ENCODE measurements at regions not wholly inside any gene's neighbourhood (a gene's known extent, or its start where the extent isn't known, plus 50 kb on each side); places are given as distances from the start of the nearest gene placed in this dataset.

DNA sequence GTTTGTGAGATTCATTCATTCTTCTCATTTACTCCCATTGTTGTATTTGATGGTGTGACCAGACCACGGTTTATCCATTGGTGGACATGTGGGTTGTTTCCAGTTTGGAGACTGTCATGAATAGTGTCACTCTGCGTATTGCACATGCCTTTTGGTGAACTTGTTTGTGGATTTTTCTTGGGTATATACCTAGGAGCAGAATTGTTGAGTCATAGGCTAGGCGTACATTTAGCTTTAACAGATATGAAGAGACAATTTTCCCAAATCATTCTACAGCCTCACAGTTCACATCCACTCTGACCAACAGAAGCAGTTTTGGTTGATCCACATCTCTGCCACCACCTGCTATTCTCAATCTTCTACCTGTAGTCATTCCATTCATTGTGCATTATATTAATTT lies 66.0 kb upstream of the FAM20C start:
- no peaks in the 10 kb centered on the region for H3K9me3 ChIP-seq (ENCODE audit: control insufficient read depth, low read length)
- H3K4me3 ChIP-seq (ENCODE audit: low read length): no peak overlapping the region
- WGBS: 96% methylated on average over 3 of the region's 3 CpGs
- no peaks in the 10 kb centered on the region for H3K27me3 ChIP-seq (ENCODE audit: control insufficient read depth, insufficient read depth)
- intact Hi-C loops (cut with DNase I): no loop called here
- peaks cover under 1% of the 10 kb centered on the region for H3K4me1 ChIP-seq (ENCODE audit: control insufficient read depth, insufficient read depth, low read length)
- no peak for ATAC-seq
- H3K27ac ChIP-seq (ENCODE audit: low read length): no peak overlapping the region
- no peak for DNase-seq

GRCh38 chr7:127064-127598 lies 65.2 kb upstream of the FAM20C start:
- H3K4me1 ChIP-seq (ENCODE audit: control insufficient read depth, insufficient read depth, low read length): peaks cover 4% of the 10 kb centered on the region
- no peak for ATAC-seq
- no peaks in the 10 kb centered on the region for H3K9me3 ChIP-seq (ENCODE audit: control insufficient read depth, low read length)
- no peak for DNase-seq
- no peaks in the 10 kb centered on the region for H3K27me3 ChIP-seq (ENCODE audit: control insufficient read depth, insufficient read depth)
- no peak overlapping the region for H3K4me3 ChIP-seq (ENCODE audit: low read length)
- no peak overlapping the region for H3K27ac ChIP-seq (ENCODE audit: low read length)
- intact Hi-C loops (cut with DNase I): no loop called here
- WGBS: 86% methylated on average over 14 of the region's 14 CpGs

GRCh38 chr7:128171-129080 lies 63.9 kb upstream of the FAM20C start:
- DNase-seq (no peak), ATAC-seq (no peak)
- intact Hi-C loops (cut with DNase I): no loop called here
- Histone ChIP-seq H3K4me1 (ENCODE audit: control insufficient read depth, insufficient read depth, low read length) (peaks cover 4% of the 10 kb centered on the region), H3K27me3 (ENCODE audit: control insufficient read depth, insufficient read depth) (no peaks in the 10 kb centered on the region), H3K4me3 (ENCODE audit: low read length) (no peak overlapping the region), H3K27ac (ENCODE audit: low read length) (no peak overlapping the region), H3K9me3 (ENCODE audit: control insufficient read depth, low read length) (no peaks in the 10 kb centered on the region)
- WGBS: 76% methylated on average over 23 of the region's 23 CpGs

- Histone ChIP-seq H3K4me1 (ENCODE audit: control insufficient read depth, insufficient read depth, low read length) (peaks cover 4% of the 10 kb centered on the region), H3K27me3 (ENCODE audit: control insufficient read depth, insufficient read depth) (no peaks in the 10 kb centered on the region), H3K4me3 (ENCODE audit: low read length) (no peak overlapping the region), H3K9me3 (ENCODE audit: control insufficient read depth, low read length) (no peaks in the 10 kb centered on the region), H3K27ac (ENCODE audit: low read length) (peak overlapping the region; percentile 43)
- ATAC-seq: peak; percentile 59 to 78
- peak; percentile 65 to 85 (median 81) for DNase-seq
- 45% methylated on average over 22 of the region's 22 CpGs for WGBS
- intact Hi-C loops (cut with DNase I): no loop called here
Observed at GRCh38 chr7:129366-130221, 62.8 kb upstream of the FAM20C start.

DNA sequence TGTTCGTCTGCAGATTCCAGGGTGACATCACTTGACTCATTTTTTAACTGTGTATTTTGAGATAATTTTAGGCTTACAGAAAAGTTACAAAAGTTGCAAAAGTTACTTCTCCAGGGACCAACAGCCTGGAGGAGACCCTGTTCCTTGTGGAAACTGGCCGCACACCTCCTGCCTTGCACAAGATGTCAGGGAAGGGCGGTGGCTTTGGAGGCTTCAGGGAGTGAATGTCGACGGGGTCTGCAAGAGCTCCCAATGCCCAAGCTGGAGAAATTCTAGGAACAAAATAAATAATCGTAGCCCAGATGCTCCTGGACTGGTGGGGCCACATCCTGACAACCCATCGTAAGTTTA lies 62.2 kb upstream of the FAM20C start:
- H3K27ac ChIP-seq (ENCODE audit: low read length): no peak overlapping the region

GRCh38 chr7:130875-131780 lies 61.2 kb upstream of the FAM20C start:
- Histone ChIP-seq H3K4me1 (ENCODE audit: control insufficient read depth, insufficient read depth, low read length) (peaks cover 4% of the 10 kb centered on the region), H3K27me3 (ENCODE audit: control insufficient read depth, insufficient read depth) (no peaks in the 10 kb centered on the region), H3K9me3 (ENCODE audit: control insufficient read depth, low read length) (no peaks in the 10 kb centered on the region), H3K4me3 (ENCODE audit: low read length) (no peak overlapping the region), H3K27ac (ENCODE audit: low read length) (no peak overlapping the region)
- 77% methylated on average over 19 of the region's 19 CpGs for WGBS
- ATAC-seq (peak; percentile 6 to 22), DNase-seq (peak in 1 of 3 donors; percentile 55)
- intact Hi-C loops (cut with DNase I): no loop called here

More for the DNA sequence above, 62.2 kb upstream of the FAM20C start:
- DNase-seq: peak; percentile 70 to 81 (median 80)
- Histone ChIP-seq H3K4me1 (ENCODE audit: control insufficient read depth, insufficient read depth, low read length) (peaks cover 4% of the 10 kb centered on the region), H3K4me3 (ENCODE audit: low read length) (no peak overlapping the region), H3K27me3 (ENCODE audit: control insufficient read depth, insufficient read depth) (no peaks in the 10 kb centered on the region), H3K9me3 (ENCODE audit: control insufficient read depth, low read length) (no peaks in the 10 kb centered on the region)
- 48% methylated on average over 7 of the region's 7 CpGs for WGBS
- peak; percentile 75 to 78 for ATAC-seq
- intact Hi-C loops (cut with DNase I): no loop called here

DNA sequence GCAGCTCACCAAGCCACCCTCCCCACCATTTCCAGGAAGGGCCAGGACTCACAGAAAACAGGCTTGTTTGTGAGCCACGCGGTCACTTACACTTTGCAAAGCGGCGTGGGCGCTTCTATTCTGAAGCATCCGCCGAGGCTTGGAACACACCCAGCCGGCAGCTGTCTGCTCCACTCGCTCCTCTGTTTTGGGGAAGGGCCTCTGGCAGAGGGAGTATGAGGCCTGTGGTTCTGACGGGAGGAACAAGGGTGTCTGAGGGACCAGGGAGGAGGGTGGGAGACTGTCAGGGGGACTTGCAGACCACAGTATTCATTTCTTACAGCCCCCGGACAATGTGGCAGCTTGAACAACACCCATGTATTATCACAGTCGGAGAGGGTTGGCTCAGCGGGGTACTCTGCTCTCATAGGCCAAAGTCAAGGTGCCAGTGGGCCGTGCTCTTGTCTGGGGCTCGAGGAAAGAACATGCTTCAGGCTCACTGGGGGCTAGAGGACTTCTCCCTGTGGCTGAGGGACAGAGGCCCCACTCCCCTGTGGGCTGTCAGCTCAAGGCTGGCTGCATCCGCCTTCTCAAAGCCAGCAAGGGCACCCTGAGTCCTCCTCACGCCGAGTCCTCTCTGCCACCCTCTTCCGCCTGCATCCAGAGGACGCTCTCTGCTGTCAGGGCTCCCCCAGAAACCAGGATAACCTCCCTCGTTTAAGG lies 60.4 kb upstream of the FAM20C start:
- no peak overlapping the region for H3K27ac ChIP-seq (ENCODE audit: low read length)
- H3K9me3 ChIP-seq (ENCODE audit: control insufficient read depth, low read length): no peaks in the 10 kb centered on the region
- DNase-seq (peak; percentile 67 to 90 (median 89)), ATAC-seq (peak; percentile 28 to 53)
- H3K4me1 ChIP-seq (ENCODE audit: control insufficient read depth, insufficient read depth, low read length): peaks cover 4% of the 10 kb centered on the region
- no peak overlapping the region for H3K4me3 ChIP-seq (ENCODE audit: low read length)
- 59% methylated on average over 21 of the region's 21 CpGs for WGBS
- H3K27me3 ChIP-seq (ENCODE audit: control insufficient read depth, insufficient read depth): no peaks in the 10 kb centered on the region
- intact Hi-C loops (cut with DNase I): no loop called here

DNA sequence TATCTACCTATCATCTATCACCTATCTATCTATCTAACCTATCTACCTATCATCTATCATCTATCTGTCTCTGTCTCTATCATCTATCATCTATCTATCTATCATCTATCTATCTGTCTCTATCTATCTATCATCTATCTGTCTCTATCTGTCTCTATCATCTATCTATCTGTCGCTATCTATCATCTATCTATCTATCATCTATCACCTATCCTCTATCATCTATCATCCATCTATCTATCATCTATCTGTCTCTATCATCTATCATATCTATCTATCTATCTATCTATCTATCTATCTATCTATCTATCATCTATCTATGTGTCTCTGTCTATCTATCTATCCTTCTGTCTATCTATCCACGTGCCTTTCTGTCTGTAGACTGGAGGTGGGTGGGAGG lies 59.5 kb upstream of the FAM20C start:
- H3K27me3 ChIP-seq (ENCODE audit: control insufficient read depth, insufficient read depth): no peaks in the 10 kb centered on the region
- H3K4me1 ChIP-seq (ENCODE audit: control insufficient read depth, insufficient read depth, low read length): peaks cover 4% of the 10 kb centered on the region
- DNase-seq (no peak), ATAC-seq (no peak)
- WGBS: 72% methylated on average over 2 of the region's 2 CpGs
- intact Hi-C loops (cut with DNase I): no loop called here
- H3K27ac ChIP-seq (ENCODE audit: low read length): no peak overlapping the region
- H3K9me3 ChIP-seq (ENCODE audit: control insufficient read depth, low read length): no peaks in the 10 kb centered on the region
- H3K4me3 ChIP-seq (ENCODE audit: low read length): no peak overlapping the region

GRCh38 chr7:133470-133869 lies 58.9 kb upstream of the FAM20C start:
- H3K4me3 ChIP-seq (ENCODE audit: low read length): no peak overlapping the region
- intact Hi-C loops (cut with DNase I): no loop called here
- ATAC-seq (no peak), DNase-seq (peak in 1 of 3 donors; percentile 45)
- H3K9me3 ChIP-seq (ENCODE audit: control insufficient read depth, low read length): no peaks in the 10 kb centered on the region
- H3K27ac ChIP-seq (ENCODE audit: low read length): no peak overlapping the region
- H3K27me3 ChIP-seq (ENCODE audit: control insufficient read depth, insufficient read depth): no peaks in the 10 kb centered on the region
- WGBS: 61% methylated on average over 11 of the region's 11 CpGs
- H3K4me1 ChIP-seq (ENCODE audit: control insufficient read depth, insufficient read depth, low read length): peaks cover 4% of the 10 kb centered on the region

DNA sequence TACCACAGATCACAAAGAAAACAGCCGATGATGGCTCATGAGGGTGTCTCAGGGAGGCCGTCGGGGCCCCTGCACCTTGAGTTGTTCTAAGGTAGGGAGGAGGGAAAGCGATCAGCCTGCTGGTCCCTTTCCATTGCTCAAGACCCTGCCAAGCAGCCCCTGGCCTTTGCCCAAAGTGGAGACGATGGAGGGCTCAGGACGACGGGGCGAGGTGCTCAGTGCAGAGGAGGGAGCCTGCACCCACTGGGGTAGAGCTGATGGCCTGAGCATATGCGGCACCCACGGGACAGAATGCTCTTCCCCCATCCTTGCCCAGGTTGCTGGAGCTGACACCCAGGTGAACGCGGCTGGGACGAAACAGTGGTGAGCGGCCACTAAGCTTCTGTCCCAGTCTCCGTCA lies 58.3 kb upstream of the FAM20C start:
- Histone ChIP-seq H3K9me3 (ENCODE audit: control insufficient read depth, low read length) (no peaks in the 10 kb centered on the region), H3K4me1 (ENCODE audit: control insufficient read depth, insufficient read depth, low read length) (peaks cover 4% of the 10 kb centered on the region), H3K27me3 (ENCODE audit: control insufficient read depth, insufficient read depth) (no peaks in the 10 kb centered on the region), H3K4me3 (ENCODE audit: low read length) (no peak overlapping the region), H3K27ac (ENCODE audit: low read length) (no peak overlapping the region)
- ATAC-seq (no peak), DNase-seq (peak in 2 of 3 donors; percentile 38 to 41)
- WGBS: 88% methylated on average over 15 of the region's 15 CpGs
- intact Hi-C loops (cut with DNase I): no loop called here
